ES-I3 (cell line): ENCODE measurements at regions not wholly inside any gene's neighbourhood (a gene's known extent, or its start where the extent isn't known, plus 50 kb on each side); places are given as distances from the start of the nearest gene placed in this dataset.

Source experiments
- H3K36me3 ChIP-seq: 2 replicates; pipeline ENCODE4 v1.6.1; 2013; ENCODE audit warnings: mild to moderate bottlenecking, low read length, control low read depth, moderate library complexity; ENCODE audit not compliant: insufficient read depth
- H3K4me1 ChIP-seq: 2 replicates; pipeline ENCODE4 v1.6.1; 2013; ENCODE audit warnings: mild to moderate bottlenecking, control low read depth, low read length; ENCODE audit not compliant: insufficient read depth
- H3K9ac ChIP-seq: 2 replicates; pipeline ENCODE4 v1.6.1; 2013; ENCODE audit warnings: low read depth, mild to moderate bottlenecking, low read length, moderate library complexity
- H3K9me3 ChIP-seq: 2 replicates; pipeline ENCODE4 v1.6.1; 2013; ENCODE audit warnings: mild to moderate bottlenecking, low read length, moderate library complexity; ENCODE audit not compliant: control insufficient read depth, insufficient read depth

DNA sequence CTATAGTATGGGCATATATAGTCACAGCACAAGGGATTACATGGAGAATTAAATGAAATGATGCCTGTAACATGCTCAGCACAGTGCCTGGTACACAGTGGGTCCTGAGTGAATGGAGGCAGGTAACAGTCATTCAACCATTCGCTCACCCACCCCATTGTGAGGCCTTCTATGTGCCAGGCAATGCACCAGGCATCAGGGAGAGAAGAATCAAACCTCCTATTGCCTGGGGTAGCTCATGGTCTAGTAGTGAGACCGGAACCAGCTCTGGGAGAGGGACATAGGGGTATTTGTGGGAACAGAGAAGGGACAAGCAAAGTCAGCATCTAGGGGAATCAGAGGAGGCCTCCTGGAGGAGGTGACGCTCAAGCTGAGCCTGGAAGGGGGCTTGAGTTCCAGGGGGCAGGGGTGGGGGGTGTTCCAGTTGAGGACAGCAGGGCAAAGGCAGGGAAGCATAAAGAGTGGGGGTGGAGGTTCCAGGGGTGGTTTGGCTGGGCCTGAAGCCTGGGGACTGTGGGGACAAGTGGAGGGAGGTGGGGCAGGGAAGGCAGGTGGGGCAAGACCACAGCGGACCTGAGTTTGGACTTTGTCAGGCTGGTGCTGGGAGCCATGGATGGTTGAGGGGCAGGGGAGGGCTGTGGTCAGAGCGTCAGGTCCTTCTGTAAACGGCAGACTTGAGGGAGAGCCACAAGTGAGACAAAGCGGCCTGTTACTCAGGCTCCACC lies 591.6 kb downstream of the PTPRU start:
- no peaks in the 10 kb centered on the region for H3K9me3 ChIP-seq
- H3K36me3 ChIP-seq = no peaks in the 10 kb centered on the region
- H3K9ac ChIP-seq = no peak overlapping the region
- H3K4me1 ChIP-seq = no peaks in the 10 kb centered on the region

DNA sequence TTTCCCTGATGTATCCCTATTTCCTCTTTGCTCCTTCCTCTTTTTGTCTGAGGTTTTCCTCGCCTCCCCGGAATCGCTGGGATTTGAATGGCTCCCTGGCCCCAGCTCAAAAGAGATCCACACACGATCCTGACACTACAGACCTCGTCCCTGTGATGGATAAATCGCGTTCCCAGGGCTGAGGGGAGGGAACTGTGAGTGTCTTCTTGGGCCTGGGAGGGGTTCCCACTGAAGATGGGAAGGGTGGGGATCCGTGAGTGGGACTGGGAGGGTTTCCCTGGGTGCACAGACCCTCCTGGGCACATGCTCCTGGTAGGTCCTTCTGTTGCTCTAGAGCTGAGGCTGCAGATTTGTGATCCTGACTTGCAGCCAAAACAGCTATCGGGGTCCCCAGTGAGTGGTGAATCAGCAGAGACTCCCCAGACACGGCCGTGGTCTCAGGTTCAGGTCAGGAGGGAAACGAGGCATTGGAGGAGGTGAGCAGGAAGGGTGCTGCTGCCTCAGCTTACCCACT lies 591.0 kb downstream of the PTPRU start:
- Histone ChIP-seq H3K4me1 (no peaks in the 10 kb centered on the region), H3K9ac (no peak overlapping the region), H3K36me3 (no peaks in the 10 kb centered on the region), H3K9me3 (no peaks in the 10 kb centered on the region)

- H3K9me3 ChIP-seq = no peaks in the 10 kb centered on the region
Measured at GRCh38 chr1:29826646-29827045, 590.3 kb downstream of the PTPRU start.

GRCh38 chr1:29825941-29826415 lies 589.7 kb downstream of the PTPRU start:
- Histone ChIP-seq H3K9me3 (no peaks in the 10 kb centered on the region), H3K36me3 (no peaks in the 10 kb centered on the region), H3K4me1 (0 out of 2 replicates have a peak, but pooled peaks cover 3% of the 10 kb centered on the region), H3K9ac (no peak overlapping the region)

More at GRCh38 chr1:29826646-29827045, 590.3 kb downstream of the PTPRU start:
- Histone ChIP-seq H3K4me1 (0 out of 2 replicates have a peak, but pooled peaks cover 3% of the 10 kb centered on the region), H3K9ac (no peak overlapping the region), H3K36me3 (no peaks in the 10 kb centered on the region)

DNA sequence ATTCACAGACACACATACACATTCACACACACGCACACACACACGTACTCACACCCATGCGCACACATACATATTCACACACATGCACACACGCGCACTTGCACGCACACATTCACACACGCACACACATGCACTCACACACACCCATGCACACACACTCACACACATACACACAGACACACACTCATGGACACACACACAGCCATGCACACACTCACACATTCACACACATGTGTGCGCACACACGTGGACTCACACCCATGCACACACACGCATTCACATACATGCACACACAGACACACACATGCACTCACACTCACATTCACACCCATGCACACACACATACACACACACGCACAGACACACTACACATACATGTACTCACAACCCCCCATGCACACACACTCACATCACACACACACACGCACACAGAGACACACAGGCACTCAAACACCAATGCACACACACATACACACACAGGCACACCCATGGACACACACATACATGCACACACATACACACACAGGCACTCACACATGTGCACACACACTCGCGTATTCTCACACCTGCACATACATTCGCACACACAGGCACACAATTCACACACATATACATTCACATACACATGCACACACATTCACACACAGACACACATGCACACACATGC lies 589.1 kb downstream of the PTPRU start:
- Histone ChIP-seq H3K36me3 (no peaks in the 10 kb centered on the region), H3K4me1 (0 out of 2 replicates have a peak, but pooled peaks cover 3% of the 10 kb centered on the region), H3K9ac (no peak overlapping the region), H3K9me3 (no peaks in the 10 kb centered on the region)

DNA sequence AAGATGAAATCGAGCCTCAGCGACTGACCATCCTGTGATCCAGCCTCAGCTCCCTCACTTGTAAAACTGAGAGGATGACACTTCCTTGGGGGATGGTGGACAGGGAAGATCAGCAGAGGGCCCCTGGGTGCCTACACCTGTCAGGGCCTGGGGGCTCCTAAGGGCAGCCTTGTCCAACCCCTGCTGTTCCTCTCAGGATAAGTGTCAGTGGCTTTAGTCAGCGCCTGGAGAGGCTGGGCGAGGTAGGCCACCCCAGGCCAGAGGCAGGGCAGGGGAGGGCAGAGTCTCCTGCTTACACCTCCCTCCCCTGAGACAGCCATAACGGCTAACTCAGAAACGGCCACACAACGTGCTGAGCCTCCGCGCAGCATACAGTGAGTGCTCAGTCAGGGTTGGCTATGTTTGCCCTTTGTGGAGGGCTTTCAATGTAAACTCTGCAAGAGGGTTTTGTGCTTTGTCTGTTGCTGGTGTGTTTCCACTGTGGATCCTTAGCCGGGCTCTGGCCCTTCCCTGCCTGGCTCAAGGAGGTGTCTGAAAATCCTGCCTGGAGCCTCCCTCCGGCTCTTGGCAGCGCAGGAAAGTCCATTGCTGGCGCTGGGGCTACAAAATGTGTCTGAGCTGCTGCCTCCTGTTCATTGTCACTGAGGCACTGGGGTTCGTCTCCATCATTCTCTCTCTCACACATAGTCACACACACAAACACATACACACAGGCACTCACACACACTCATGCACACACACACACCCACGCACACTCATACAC lies 588.4 kb downstream of the PTPRU start:
- Histone ChIP-seq H3K4me1 (0 out of 2 replicates have a peak, but pooled peaks cover 3% of the 10 kb centered on the region), H3K9ac (no peak overlapping the region), H3K9me3 (no peaks in the 10 kb centered on the region), H3K36me3 (no peaks in the 10 kb centered on the region)

- Histone ChIP-seq H3K4me1 (0 out of 2 replicates have a peak, but pooled peaks cover 3% of the 10 kb centered on the region), H3K36me3 (no peaks in the 10 kb centered on the region), H3K9ac (no peak overlapping the region), H3K9me3 (no peaks in the 10 kb centered on the region)
Measured at GRCh38 chr1:29824025-29824424, 587.7 kb downstream of the PTPRU start.

- no peaks in the 10 kb centered on the region for H3K9me3 ChIP-seq
- H3K9ac ChIP-seq = no peak overlapping the region
- 0 out of 2 replicates have a peak, but pooled peaks cover 3% of the 10 kb centered on the region for H3K4me1 ChIP-seq
- no peaks in the 10 kb centered on the region for H3K36me3 ChIP-seq
Measured at GRCh38 chr1:29823561-29823960, 587.2 kb downstream of the PTPRU start.

- Histone ChIP-seq H3K9ac (no peak overlapping the region), H3K9me3 (no peaks in the 10 kb centered on the region), H3K36me3 (no peaks in the 10 kb centered on the region), H3K4me1 (0 out of 2 replicates have a peak, but pooled peaks cover 3% of the 10 kb centered on the region)
Measured at GRCh38 chr1:29821605-29822004, 585.3 kb downstream of the PTPRU start.

GRCh38 chr1:29820401-29820800 lies 584.1 kb downstream of the PTPRU start:
- Histone ChIP-seq H3K36me3 (no peaks in the 10 kb centered on the region), H3K4me1 (0 out of 2 replicates have a peak, but pooled peaks cover 3% of the 10 kb centered on the region), H3K9ac (no peak overlapping the region), H3K9me3 (no peaks in the 10 kb centered on the region)

- Histone ChIP-seq H3K9ac (no peak overlapping the region), H3K4me1 (no peaks in the 10 kb centered on the region), H3K9me3 (no peaks in the 10 kb centered on the region), H3K36me3 (no peaks in the 10 kb centered on the region)
Measured at GRCh38 chr1:29812408-29813135, 576.2 kb downstream of the PTPRU start.

DNA sequence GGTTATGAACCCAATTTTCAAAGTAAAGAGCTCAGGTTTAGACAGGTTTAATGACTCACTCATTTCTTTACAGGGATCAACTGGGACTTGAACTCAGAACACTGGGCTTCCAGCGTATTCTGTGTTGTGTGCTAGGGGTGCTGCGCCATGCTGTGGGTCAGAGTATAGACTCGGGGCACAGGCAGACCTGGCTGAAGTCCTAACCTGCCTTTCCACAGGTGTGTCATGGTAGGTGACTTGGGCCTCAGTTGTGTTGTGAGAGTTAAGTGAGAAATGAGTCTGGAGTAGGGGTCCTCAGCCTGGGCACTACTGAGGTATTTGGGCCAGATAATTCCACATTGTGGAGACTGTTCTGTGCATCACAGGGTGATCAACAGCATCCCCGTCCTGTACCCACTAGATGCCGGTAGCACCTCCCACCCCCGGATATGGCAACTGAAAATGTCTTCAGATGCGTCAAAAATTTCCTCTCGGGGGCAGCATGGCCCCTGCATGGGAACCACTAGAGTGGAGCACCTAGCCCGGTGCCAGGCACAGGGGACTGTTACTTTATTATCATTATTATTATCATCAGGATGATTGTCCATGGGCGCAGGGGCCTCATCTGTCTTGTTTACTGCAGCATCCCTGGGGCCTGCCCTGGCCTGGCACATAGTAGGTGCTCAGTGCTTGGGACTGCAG lies 575.5 kb downstream of the PTPRU start:
- no peak overlapping the region for H3K9ac ChIP-seq

GRCh38 chr1:29811247-29811646 lies 574.9 kb downstream of the PTPRU start:
- Histone ChIP-seq H3K4me1 (no peaks in the 10 kb centered on the region), H3K9ac (no peak overlapping the region), H3K9me3 (no peaks in the 10 kb centered on the region), H3K36me3 (no peaks in the 10 kb centered on the region)

More for the DNA sequence above, 575.5 kb downstream of the PTPRU start:
- Histone ChIP-seq H3K4me1 (no peaks in the 10 kb centered on the region), H3K9me3 (no peaks in the 10 kb centered on the region), H3K36me3 (no peaks in the 10 kb centered on the region)
